NCI-H1417 (cell line): ENCODE measurements at regions not wholly inside any gene's neighbourhood (a gene's known extent, or its start where the extent isn't known, plus 50 kb on each side); places are given as distances from the start of the nearest gene placed in this dataset.
"Not testable (repeated sequence)": the region's sequence is repeated elsewhere in the genome, so short reads cannot be mapped to it uniquely, and the experiment has no call there.

Experiments
- DNase-seq, 3 experiments: peaks; one replicate each; lab custom pipeline; 2025; lab: John Stamatoyannopoulos, UW

DNA sequence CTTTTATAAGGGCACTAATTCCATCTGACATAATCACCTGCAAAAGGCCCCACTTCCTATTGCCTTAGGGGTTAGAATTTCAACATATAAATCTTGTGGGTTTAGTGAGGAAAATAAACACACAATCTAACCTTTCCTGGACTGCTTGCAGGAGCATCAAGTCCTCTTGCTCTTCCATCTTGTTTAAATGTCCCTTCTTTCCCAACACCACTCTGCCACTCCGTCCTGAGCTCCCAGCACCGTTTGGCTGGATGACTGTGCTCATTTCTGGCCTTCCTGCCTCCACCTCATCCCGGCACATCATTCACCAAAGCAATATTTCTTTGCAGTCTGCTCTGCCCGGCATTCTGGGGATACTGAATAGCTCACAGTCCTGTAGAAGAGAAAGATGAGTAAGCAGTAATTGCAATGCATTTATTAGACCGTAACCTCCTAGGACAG lies 247.8 kb downstream of the BCL2 start:
- DNase-seq: no peak

DNA sequence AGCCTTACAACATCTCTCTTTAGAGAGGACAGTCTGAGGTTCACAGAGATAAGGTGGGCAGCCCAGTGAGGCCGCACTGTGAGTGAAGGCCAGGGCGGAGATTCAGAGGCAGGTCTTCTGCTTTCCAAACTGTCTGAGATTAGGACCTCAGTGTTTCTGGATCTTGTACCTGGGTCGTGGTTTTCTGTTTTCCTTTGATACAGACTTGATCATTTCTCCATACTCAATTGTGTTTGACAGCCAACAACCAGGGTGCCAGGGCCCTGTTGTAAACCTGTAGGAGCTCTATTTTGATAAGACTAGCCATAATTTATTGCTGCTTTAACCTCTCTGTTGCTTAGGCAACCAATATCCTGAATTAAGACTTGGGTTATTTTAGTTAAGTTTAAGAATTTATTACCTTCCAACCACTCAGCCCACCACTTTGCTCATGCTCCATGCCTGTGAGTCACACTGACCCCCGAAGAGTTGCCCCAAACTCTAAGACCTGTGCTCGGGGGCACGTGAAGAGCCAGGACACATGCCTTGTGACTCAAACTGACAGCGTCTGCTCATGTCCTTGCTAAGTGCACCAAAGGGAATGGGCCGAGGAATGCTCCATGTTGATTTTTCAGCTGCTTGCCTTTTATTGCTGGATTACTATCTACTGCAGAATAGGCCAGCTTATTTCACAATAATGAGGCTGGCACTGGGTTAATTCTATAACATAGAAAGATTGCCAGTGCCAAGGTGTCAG lies 248.6 kb downstream of the BCL2 start:
- DNase-seq: no peak

DNA sequence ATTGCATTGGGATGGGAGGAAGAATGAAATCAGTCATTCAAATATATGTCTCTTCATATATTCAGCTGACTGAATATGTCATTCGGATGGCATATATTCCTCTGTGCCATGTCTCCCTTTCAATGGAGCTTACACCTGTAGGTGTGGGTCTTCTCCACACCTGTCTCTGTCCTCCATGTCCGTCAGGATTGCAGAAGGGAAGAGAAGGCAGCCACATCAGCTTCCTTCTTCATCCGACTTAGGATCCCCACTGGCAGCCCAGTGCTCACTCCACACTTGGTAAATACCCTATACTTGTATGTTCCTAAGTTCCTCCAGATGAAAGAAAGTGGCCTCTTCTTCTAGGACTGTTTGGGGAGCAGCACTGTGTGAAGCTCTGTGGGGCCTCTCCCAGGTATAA lies 250.1 kb downstream of the BCL2 start:
- DNase-seq: no peak

DNA sequence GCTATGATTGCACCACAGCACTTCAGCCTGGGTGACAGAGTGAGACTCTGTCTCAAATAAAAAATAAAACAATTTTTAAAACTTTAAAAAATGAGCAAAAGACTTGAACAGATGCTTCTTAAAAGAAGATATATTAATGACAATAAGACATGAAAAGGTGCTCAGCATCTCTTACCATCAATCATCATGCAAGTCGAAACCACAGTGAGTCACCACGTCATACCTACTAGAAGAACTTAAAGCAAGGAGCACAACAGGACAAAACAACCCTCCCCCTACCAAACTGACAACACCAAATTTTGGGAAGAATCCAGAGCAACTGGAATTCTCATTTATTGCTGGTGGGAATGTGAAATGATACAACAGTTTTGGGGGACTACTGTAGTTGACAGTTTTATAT lies 251.6 kb downstream of the BCL2 start:
- no peak for DNase-seq

DNA sequence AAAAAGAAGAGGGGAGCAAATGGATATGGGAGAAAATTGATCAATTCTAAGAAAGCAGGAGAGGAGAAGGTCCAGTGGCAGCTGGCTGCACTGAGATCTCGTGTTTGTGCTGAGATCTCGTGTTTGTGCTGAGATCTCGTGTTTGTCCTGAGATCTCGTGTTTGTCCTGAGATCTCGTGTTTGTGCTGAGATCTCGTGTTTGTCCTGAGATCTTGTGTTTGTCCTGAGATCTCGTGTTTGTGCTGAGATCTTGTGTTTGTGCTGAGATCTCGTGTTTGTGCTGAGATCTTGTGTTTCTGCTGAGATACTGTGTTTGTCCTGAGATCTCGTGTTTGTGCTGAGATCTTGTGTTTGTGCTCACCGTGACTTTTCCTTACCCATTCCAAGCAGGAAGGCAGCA lies 254.4 kb downstream of the BCL2 start:
- DNase-seq: no peak

DNA sequence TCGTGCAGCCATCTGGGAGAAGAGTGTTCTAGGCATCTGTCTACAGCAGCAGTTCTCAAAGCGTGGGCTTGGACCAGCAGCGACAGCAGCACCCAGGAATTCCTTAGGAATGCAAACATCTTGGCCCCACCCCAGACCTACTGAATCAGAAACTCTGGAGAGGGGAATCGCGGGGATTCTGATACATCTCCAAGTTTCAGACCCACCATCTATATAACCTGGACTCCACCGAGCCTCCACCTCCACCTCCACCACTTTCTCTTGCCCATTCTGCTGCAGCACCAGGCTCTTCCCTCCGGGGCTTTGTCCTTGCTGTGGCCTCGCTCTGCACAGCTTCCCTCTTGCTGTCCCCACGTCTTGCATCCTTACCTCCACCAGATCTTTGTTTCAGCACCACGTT lies 256.4 kb downstream of the BCL2 start:
- no peak for DNase-seq

DNA sequence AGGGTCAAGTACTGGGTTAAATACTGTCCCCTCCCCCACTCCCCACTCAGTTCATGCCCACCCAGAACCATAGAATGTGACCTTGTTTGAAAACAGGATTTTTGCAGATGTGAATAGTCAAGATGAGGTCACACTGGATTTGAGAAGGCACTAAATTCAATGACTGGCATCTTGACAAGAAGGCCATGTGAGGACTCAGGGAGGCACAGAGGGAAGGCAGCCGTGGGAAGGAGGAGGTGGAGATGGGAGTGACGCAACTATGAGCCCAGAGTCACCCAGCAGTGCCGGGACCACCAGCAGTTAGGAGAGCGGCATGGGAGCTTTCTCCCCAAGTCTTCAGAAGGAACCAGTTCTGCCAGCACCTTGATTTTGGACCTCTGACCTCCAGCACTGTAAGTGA lies 257.3 kb downstream of the BCL2 start:
- no peak for DNase-seq

DNA sequence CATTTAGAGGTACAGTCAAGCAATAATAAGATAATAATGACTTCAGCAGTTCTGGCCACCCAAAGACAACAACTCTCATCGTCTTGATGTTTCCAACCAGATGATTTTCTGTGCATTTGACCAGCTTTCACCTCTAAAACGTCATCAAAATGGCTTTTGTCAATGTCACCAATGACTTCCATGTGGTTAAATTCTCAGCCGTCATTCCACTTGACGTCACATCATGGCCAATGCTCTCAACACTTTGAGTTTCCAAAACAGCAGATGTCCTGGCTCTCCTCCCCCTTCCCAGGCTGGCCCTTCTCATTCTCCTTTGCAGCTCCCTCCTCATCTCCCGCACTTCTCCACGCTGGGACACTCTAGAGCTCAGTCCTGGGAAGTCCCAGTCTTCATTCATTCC lies 258.3 kb downstream of the BCL2 start:
- DNase-seq: no peak

DNA sequence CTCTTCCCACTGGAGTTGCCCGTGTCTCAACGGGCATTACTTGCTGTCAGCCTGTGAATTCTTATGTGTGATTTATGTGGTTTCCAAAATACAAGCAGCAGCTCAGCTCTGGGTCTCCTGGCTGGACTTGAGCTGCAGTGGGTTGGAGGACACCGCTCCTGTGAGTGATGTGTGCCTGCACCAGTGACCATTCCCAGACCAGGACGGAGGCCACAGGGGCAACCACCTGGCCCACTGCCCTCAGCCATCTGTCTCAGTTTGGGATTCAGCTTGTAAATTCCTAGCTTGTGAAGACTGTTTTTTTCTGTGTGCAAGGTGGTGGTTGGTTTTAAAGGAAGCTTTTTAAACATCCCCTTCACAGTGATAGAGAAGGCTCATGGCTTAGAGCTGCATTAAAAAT lies 261.0 kb downstream of the BCL2 start:
- no peak for DNase-seq

DNA sequence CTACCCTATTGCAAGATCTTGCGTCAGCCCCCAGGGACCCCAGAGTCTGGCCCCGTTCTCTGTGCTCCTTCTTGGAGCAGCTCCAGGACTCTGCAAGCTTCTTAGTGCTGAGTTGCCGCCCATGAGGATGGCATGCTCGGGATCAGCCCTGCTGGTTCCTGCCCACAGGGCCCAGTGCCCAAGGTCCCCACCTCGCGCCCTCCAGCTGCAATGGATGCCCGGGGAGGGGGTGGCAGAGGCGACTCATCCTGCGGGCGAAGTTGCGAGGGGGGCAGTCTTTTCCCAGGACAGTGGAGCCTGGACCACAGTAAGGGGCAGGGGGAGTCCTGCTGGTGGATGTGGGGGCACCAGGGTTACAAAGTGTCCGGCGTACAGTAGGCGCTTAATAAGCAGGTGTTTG lies 261.9 kb downstream of the BCL2 start:
- DNase-seq: no peak

DNA sequence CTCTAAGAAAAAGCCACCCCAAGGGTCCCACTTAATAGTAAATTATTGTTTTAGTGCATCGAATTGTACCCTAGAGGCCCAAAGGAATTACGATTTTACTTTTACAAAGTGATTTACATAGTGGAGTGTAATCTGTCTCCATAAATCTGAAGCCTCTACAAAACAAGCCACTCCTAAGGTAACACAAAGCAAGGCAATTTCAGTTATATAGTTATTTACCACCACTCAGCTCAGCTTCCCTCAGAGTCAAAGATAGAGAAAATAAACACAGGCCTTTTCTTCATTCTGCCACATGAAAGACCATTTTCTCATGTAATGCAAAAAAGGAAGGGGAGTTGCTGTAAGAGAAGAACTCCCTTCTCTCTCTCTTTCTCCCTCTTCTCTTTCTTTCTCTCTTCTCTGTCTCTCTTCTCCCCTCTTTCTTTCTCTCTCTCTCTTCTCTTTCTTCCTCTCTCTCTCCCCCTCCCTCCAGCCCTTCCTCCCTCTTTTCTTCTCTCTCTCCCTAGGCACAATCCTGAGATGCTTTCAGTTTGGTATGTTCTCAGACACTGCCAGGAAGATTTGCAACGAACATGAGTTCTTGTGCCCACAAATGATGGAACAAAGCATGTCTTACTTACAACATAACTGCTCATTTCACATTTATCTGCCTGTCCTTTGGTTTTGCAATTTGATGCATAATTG lies 264.5 kb downstream of the BCL2 start:
- no peak for DNase-seq

DNA sequence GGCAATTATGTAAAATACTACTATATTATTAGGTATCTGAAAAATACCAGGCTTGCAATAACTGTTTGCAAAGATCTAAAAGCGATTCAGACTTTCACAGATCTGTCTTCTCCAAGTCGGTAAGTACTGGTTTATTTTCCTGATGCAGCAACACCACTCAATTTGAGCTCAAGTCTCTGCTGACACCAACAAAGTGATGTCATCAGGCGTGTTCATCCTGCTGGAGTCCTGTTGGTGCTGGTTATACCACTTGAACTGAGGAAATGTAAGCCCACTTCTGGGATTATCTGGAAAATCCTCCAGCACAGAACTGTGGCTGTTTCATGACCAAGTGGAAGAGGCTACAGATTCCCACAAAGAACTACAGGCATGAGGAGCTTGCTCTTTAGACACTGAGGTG lies 267.6 kb downstream of the BCL2 start:
- peak in 1 of 3 experiments; percentile 47 for DNase-seq

DNA sequence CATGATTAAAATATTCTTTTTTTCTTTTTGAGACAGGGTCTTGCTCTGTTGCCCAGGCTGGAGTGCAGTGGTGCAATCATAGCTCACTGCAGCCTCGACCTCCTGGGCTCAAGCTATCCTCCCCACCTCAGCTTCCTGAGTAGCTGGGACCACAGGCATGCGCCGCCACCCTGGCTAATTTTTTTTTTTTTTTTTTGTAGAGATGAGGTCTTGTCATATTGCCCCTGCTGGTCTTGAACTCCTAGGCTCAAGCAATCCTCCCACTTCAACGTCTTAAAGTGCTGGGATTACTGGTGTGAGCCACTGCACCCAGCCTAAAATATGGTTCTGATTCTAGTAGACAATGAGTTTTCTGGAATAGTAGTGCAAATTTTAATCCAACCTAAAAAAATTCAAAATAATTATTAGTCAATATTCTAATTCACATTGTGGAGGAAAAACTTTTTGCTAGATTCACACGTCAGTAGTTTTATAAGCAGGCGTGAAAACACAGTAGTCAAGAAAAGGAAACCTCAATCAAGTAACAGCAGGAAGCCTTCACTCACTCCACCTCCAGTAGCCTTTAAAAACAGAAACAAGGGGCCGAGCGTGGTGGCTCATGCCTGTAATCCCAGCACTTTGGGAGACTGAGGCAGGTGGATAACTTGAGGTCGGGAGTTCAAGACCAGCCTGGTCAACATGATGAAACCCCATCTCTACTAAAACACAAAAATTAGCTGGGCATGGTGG lies 268.7 kb downstream of the BCL2 start:
- DNase-seq: not testable (repeated sequence)

DNA sequence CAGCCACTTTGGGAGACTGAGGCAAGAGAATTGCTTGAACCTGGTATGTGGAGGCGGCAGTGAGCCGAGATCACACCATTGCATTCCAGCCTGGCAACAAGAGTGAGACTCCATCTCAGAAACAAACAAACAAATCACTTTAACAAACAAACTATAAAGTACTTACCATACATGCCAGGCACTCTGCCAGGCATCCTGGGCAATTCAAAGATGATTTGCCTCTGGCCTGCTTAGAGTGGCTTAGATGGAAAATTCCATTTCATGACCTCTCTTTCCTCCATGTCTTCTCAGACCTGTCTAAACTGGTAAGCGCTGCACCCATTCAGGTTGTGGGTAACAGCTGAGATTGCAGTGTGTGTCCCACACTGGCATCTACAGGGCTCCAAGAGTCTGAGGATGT lies 273.2 kb downstream of the BCL2 start:
- DNase-seq: no peak

DNA sequence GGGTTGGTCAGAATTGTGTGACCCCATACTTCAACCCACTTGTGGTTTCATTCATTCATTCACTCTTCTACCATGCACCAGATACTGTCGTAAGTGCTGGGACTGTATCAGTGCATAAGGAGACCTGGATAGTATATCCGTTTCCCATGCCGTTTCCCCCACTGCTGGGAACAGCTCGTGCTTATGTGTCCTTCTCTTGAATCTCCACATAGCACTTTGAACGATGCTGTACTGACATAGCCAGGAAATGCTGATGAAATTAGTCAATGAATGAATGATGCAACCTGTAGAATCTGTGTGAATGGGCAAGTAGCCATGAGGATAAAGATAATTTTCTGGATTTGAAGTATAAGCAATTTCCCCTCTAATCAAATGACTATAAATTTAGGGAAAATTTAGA lies 276.1 kb downstream of the BCL2 start:
- no peak for DNase-seq

DNA sequence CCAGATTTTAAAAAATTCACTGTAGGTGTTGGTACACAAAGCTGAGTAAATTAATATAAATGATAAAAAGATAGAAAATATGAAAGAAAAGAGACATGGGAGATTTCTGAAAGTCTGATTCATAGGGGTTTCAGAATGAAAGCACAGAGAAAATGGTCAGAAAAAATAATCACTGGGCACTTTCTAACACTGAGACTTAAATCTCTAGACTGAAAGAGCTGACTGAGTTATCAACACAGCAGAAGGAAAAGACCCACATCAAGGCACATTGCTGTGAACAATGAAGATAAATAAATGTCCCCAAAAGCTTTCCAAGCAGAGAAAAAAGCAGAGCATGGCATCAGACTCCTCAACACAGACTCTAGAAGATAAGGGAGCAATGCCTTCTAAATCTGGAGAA lies 277.2 kb downstream of the BCL2 start:
- DNase-seq: no peak

DNA sequence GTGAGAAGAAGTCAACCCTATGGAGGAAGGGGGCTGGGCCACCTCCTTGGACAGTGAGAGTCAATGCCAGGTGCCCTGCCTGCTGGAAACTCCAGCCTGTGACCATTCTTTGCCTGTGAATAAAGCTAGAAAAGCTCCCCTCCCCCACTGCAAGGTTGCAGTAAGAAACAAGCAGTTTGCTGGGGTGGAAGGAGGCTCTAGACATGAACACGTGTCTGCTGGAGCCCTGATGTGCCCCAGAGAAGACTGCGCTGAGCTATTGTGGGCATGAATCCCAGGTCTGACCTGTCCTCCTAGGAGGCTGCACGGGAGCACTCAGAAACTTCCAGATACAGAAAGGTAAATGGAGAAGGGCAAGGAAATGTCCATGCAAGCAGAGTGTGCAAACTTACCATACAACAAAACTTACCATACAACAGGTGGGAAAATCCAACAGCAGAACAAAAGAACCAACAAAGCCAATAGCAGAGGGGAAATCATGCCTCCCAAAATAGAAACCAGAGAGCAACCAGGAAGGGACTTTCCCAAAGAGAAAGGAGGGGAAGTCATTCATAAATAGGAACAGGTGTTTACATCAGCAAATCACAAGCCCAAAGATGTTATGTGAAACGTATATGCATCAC lies 278.7 kb downstream of the BCL2 start:
- DNase-seq: no peak

DNA sequence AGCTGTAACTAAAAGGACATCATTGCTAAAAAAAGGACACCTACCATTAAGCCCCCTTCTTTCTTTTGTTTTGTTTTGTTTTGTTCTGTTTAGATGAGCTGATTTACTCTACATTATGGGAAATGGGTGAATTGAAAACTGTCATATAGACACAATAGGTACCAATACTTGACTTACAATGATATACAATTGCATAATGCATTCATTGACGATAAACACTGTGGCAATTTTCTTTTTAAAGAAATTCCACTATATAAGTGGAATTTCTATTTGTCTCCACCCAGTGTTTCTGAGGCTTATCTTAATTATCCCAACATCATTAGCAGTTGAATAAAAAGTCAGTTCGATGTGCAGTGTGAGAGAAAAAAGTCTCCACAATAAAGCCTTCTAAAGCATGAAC lies 282.1 kb downstream of the BCL2 start:
- DNase-seq: no peak

DNA sequence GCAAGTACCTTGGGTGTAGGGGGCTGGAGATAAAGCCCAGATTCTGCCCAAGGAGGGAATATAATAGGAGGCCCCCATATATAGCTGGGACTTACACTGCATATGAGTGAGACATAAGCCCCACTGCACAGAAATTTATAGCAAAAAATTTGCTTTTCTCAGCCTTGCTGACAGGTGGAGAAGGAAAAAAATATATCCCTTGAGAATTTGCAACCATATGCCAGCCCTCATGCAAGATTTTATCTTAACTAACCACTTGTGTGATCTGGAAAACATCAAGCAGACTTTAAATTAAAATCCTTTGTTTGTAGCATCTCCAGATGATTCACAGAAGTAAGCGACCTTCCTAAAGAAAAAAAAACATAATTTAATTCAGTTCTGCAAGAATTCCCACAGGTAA lies 288.2 kb downstream of the BCL2 start:
- no peak for DNase-seq
